Osteocyte (in vitro differentiated cells): ENCODE measurements at regions not wholly inside any gene's neighbourhood (a gene's known extent, or its start where the extent isn't known, plus 50 kb on each side); places are given as distances from the start of the nearest gene placed in this dataset.

Experiments
- DNase-seq: peaks from one replicate; pipeline ENCODE4 v3.0.0; 2021; ENCODE audit warnings: mixed read lengths; ENCODE audit not compliant: unreplicated experiment; ENCODE audit errors: extremely low spot score
- H3K27ac Mint-ChIP-seq: one replicate; pipeline ENCODE4 v1.8.0; 2021; ENCODE audit warnings: mild to moderate bottlenecking, mixed read lengths; ENCODE audit not compliant: unreplicated experiment
- H3K27me3 Mint-ChIP-seq: one replicate; pipeline ENCODE4 v1.8.0; 2021; ENCODE audit warnings: mixed read lengths; ENCODE audit not compliant: unreplicated experiment
- H3K36me3 Mint-ChIP-seq: one replicate; pipeline ENCODE4 v1.8.0; 2021; ENCODE audit warnings: mixed read lengths; ENCODE audit not compliant: unreplicated experiment
- H3K4me1 Mint-ChIP-seq: one replicate; pipeline ENCODE4 v1.8.0; 2021; ENCODE audit warnings: mixed read lengths; ENCODE audit not compliant: unreplicated experiment
- H3K4me3 Mint-ChIP-seq: one replicate; pipeline ENCODE4 v1.8.0; 2021; ENCODE audit warnings: mild to moderate bottlenecking, moderate library complexity, mixed read lengths; ENCODE audit not compliant: unreplicated experiment
- H3K9me3 Mint-ChIP-seq: one replicate; pipeline ENCODE4 v1.8.0; 2021; ENCODE audit warnings: mixed read lengths; ENCODE audit not compliant: unreplicated experiment
- TF ChIP-seq, protein P1 (sequence below): fragments of 200-600 bp; sonication (generic); IDR thresholded peaks from 2 replicates; pipeline ENCODE4 v1.5.0; 2021; ENCODE audit warnings: antibody characterized with exemption, mild to moderate bottlenecking, moderate library complexity

DNA sequence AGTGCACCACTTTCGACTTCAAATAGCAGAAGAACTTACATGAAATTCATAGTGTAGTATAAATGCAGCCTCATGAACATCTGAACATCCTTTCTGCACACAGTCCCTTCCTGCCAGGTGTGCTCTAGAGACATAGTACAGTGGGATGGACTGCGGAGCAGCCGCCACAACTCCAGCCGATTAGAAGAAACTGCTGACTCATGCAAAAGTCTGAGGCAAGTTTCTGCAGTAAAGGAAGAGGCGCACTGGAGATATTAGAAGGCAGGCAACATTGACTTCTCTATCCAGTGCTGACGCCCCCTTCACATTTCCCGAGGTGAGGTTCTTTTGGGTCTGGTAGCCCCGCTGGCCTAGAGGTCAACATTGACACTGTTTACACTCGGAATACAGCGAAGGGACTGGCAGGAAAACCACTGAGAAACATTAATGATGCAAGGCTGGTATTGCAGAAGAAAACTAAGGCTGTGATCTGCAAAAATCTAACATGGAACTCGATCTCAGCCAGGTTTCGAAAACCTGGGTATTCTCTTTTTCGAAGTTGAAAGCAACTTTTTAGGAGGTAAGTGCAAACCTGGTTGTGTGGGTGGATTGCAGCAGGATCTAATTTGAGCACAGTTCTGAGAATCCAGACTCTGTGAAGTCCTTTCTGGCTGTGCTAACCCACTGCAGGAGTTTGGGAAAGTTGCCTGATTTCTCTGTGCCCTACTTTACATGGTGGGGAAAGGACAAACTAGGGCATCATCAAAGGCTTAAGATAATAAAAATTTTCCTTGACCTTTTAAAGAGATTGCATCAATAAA lies 90.7 kb downstream of the CDC7 start:
- Mint-ChIP-seq H3K36me3 (no peaks in the 10 kb centered on the region), H3K9me3 (no peaks in the 10 kb centered on the region), H3K27ac (no peak overlapping the region), H3K27me3 (no peaks in the 10 kb centered on the region), H3K4me1 (peaks cover 2% of the 10 kb centered on the region), H3K4me3 (no peak overlapping the region)
- no peak for DNase-seq
- TF ChIP-seq, protein P1, sequence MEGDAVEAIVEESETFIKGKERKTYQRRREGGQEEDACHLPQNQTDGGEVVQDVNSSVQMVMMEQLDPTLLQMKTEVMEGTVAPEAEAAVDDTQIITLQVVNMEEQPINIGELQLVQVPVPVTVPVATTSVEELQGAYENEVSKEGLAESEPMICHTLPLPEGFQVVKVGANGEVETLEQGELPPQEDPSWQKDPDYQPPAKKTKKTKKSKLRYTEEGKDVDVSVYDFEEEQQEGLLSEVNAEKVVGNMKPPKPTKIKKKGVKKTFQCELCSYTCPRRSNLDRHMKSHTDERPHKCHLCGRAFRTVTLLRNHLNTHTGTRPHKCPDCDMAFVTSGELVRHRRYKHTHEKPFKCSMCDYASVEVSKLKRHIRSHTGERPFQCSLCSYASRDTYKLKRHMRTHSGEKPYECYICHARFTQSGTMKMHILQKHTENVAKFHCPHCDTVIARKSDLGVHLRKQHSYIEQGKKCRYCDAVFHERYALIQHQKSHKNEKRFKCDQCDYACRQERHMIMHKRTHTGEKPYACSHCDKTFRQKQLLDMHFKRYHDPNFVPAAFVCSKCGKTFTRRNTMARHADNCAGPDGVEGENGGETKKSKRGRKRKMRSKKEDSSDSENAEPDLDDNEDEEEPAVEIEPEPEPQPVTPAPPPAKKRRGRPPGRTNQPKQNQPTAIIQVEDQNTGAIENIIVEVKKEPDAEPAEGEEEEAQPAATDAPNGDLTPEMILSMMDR, result no peak

DNA sequence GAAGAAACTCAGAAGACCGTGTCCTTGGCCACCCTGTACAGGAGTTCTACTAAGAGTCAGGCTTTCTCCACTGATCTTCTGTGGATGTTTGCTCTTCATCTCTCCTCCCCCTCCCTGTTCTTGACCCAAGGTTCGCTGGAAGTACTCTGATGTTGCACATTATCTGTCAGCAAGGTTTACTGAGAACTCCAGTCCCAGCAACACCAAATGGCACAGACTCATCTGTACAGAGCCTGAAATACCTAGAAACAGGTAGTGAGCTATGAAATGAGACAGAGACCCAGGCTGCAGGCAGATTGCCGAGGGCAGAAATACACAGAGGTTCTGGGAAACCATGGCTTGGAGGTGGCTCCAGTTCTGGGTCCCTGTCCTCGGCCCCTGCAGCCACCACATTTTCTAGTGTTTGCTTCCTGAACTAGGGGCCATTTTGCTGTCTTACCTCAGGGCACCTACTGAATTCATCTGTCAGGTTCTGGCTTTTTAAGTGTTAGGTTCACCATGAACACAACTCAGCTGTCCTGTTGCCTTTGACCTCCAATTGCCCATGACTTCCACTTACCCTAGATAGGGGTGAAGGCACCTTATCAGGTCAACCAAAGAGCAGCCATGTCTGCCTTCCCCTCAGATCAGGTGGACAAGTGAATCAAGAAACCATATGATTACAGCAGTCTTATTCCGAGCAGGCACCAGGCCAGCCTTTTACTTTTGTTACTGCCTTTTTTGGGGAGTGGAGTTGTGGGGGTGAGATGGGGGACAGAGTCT lies 92.2 kb downstream of the CDC7 start:
- Mint-ChIP-seq H3K9me3 (no peaks in the 10 kb centered on the region), H3K4me1 (peaks cover 5% of the 10 kb centered on the region)

DNA sequence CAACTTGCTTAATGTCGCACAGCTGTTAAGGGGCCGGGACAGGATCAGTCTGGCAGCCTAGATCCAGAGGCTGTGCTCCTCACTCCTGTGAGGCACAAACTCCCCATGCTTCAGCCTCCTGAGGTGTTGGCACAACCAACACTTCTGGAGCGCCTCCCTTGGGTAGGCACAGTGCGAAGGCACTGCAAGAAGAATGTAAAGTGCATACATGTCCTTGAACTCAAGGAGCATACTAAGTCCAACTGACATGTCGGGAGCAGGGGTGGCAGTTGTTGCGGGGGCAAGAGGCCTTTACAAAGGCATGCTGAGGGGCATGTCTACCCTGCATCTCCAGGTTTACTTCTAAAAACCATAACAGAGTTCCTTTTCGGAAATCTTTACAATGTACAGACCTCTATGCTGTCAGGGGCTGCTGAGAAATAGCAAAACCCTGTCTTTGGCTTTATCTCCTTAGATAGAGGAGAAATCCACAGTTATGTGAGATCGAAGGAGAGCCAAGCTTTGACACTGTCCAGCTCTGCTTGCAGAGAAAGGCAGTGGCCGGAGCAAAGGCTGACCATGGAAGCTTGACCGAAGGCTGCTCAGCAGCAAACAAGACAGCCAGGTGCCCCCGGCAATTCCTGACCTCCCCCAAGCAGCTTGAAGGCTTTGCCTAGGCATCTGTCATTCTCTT lies 93.9 kb downstream of the CDC7 start:
- Mint-ChIP-seq H3K36me3 (no peaks in the 10 kb centered on the region), H3K27ac (no peak overlapping the region), H3K4me3 (no peak overlapping the region), H3K4me1 (peaks cover 3% of the 10 kb centered on the region), H3K9me3 (no peaks in the 10 kb centered on the region), H3K27me3 (no peaks in the 10 kb centered on the region)
- no peak for DNase-seq
- TF ChIP-seq, protein P1, result no peak

More for the DNA sequence above, 92.2 kb downstream of the CDC7 start:
- TF ChIP-seq, protein P1, result no peak
- Mint-ChIP-seq H3K4me3 (no peak overlapping the region), H3K36me3 (no peaks in the 10 kb centered on the region), H3K27ac (no peak overlapping the region), H3K27me3 (no peaks in the 10 kb centered on the region)
- DNase-seq, result no peak

DNA sequence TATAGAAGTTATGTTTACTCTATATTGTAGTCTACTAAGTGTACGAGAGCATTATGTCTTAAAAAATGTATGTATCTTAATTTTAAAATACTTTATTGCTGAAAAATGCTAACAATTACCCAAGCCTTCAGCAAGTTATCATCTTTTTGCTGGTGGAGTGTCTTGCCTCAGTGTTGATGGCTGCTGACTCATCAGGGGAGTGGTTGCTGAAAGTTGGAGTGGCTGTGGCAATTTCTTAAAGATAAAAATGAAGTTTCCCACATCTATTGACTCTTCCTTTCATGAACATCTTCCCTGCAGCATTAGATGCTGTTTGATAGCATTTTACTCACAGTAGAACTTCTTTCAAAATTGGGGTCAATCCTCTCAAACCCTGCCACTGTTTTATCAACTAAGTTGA lies 95.8 kb downstream of the CDC7 start:
- no peak for DNase-seq
- TF ChIP-seq, protein P1, result no peak
- Mint-ChIP-seq H3K27ac (no peak overlapping the region), H3K9me3 (no peaks in the 10 kb centered on the region), H3K4me3 (no peak overlapping the region), H3K36me3 (no peaks in the 10 kb centered on the region), H3K27me3 (no peaks in the 10 kb centered on the region), H3K4me1 (peaks cover 3% of the 10 kb centered on the region)

DNA sequence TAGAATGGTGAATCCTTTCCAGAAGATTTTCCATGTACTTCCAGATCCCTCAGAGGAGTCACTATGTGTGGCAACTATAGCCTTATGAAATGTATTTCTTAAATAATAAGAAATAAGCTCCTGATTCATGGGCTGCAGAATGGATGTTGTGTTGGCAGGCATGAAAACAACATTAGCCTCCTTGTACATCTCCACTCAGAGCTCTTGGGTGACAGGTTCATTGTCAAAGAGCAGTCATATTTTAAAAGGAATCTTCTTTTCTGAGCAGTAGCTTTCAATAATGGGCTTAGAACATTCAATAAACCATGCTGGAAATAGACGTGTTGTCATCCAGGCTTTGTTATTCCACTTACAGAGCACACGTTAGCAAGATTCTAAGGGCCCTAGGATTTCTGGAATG lies 96.6 kb downstream of the CDC7 start:
- TF ChIP-seq, protein P1, result no peak
- H3K36me3 Mint-ChIP-seq, result no peaks in the 10 kb centered on the region
- no peak overlapping the region for H3K4me3 Mint-ChIP-seq
- H3K4me1 Mint-ChIP-seq, result peaks cover 5% of the 10 kb centered on the region
- no peaks in the 10 kb centered on the region for H3K9me3 Mint-ChIP-seq
- H3K27ac Mint-ChIP-seq, result no peak overlapping the region
- H3K27me3 Mint-ChIP-seq, result no peaks in the 10 kb centered on the region
- DNase-seq, result no peak
